WERI-Rb-1 (cell line): ENCODE measurements at regions not wholly inside any gene's neighbourhood (a gene's known extent, or its start where the extent isn't known, plus 50 kb on each side); places are given as distances from the start of the nearest gene placed in this dataset.

Experiments used
- DNase-seq: peaks from one replicate; pipeline ENCODE4 v3.0.0-alpha.2; 2020
- H3K27ac ChIP-seq: fragments of 250-450 bp; sonication (Bioruptor Pico); 2 replicates; pipeline ENCODE4 v1.5.1; 2020; ENCODE audit warnings: mild to moderate bottlenecking, moderate library complexity
- H3K27me3 ChIP-seq: fragments of 250-450 bp; sonication (Bioruptor Pico); 2 replicates; pipeline ENCODE4 v1.5.1; 2021; ENCODE audit warnings: mild to moderate bottlenecking, low read depth, moderate library complexity; ENCODE audit not compliant: insufficient read depth, severe bottlenecking
- H3K36me3 ChIP-seq: fragments of 250-450 bp; sonication (Bioruptor Pico); 2 replicates; pipeline ENCODE4 v1.5.1; 2020; ENCODE audit warnings: mild to moderate bottlenecking, moderate library complexity
- H3K4me3 ChIP-seq: 2 replicates; pipeline ENCODE4 v1.5.1; 2011; ENCODE audit warnings: low read depth, mild to moderate bottlenecking, control low read depth, low read length
- H3K9me3 ChIP-seq: fragments of 250-450 bp; sonication (Bioruptor Pico); 2 replicates; pipeline ENCODE4 v1.5.1; 2021; ENCODE audit warnings: mild to moderate bottlenecking, moderate library complexity; ENCODE audit not compliant: severe bottlenecking
- CTCF ChIP-seq: IDR thresholded peaks from 2 replicates; pipeline ENCODE4 v1.5.1; 2011; ENCODE audit warnings: low read depth, mild to moderate bottlenecking, control low read depth, inconsistent platforms, low read length

GRCh38 chr17:20922128-20922670 lies 120.6 kb downstream of the USP22 start:
- DNase-seq: no peak
- no peaks in the 10 kb centered on the region for H3K36me3 ChIP-seq
- H3K27ac ChIP-seq: no peak overlapping the region
- H3K9me3 ChIP-seq: peaks cover 3% of the 10 kb centered on the region
- no peak overlapping the region for H3K4me3 ChIP-seq
- no peaks in the 10 kb centered on the region for H3K27me3 ChIP-seq
- TF ChIP-seq CTCF: no peak

GRCh38 chr17:20924306-20924705 lies 118.5 kb downstream of the USP22 start:
- no peak overlapping the region for H3K4me3 ChIP-seq
- no peaks in the 10 kb centered on the region for H3K36me3 ChIP-seq
- H3K27me3 ChIP-seq: no peaks in the 10 kb centered on the region
- H3K9me3 ChIP-seq: no peaks in the 10 kb centered on the region
- no peak for TF ChIP-seq CTCF
- DNase-seq: no peak
- no peak overlapping the region for H3K27ac ChIP-seq

DNA sequence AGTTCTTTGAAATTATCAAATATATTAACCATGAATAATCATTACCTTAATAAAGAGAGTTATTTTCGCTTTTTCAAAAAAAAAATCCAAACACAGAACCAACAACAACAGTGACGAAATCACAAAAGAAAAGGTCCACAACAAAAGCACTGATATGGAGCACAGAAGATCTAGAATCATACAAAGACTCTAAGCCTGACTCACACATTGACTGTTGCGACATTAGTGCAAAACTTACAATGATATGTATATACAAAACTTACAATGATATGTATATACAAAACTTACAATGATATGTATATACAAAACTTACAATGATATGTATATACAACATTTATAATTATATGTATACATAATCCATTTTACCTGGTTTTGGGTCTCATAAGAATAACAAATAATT lies 117.7 kb downstream of the USP22 start:
- no peaks in the 10 kb centered on the region for H3K9me3 ChIP-seq
- no peak for DNase-seq
- no peaks in the 10 kb centered on the region for H3K36me3 ChIP-seq

GRCh38 chr17:20925954-20926353 lies 116.9 kb downstream of the USP22 start:
- H3K9me3 ChIP-seq: no peaks in the 10 kb centered on the region
- H3K27me3 ChIP-seq: no peaks in the 10 kb centered on the region
- no peak overlapping the region for H3K27ac ChIP-seq
- H3K36me3 ChIP-seq: no peaks in the 10 kb centered on the region
- no peak overlapping the region for H3K4me3 ChIP-seq
- DNase-seq: no peak
- no peak for TF ChIP-seq CTCF

More for the DNA sequence above, 117.7 kb downstream of the USP22 start:
- no peaks in the 10 kb centered on the region for H3K27me3 ChIP-seq
- no peak overlapping the region for H3K27ac ChIP-seq
- H3K4me3 ChIP-seq: no peak overlapping the region
- no peak for TF ChIP-seq CTCF

DNA sequence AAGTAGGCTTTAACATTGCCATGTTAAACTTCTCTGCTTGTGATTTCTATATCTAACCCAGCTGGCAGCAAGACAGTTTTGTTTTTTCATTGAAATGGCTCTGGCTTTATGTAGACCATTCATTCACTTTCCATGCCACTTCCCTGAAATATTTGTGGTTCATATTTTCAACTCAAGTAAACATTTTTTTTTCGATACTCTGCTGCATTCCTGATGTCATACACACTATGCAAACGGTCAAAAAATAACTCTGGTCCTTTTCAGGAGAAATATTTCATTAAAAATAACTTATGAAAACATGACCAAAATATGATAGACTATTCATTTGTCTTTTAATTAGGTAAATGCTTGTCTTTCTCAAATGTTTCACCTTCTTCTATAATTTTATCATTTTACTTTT lies 116.3 kb downstream of the USP22 start:
- Histone ChIP-seq H3K27me3 (no peaks in the 10 kb centered on the region), H3K4me3 (no peak overlapping the region), H3K27ac (no peak overlapping the region), H3K36me3 (no peaks in the 10 kb centered on the region), H3K9me3 (no peaks in the 10 kb centered on the region)
- TF ChIP-seq CTCF: no peak
- no peak for DNase-seq

- no peak for DNase-seq
- TF ChIP-seq CTCF: no peak
- H3K36me3 ChIP-seq: no peaks in the 10 kb centered on the region
- H3K27me3 ChIP-seq: no peaks in the 10 kb centered on the region
- H3K4me3 ChIP-seq: no peak overlapping the region
- H3K9me3 ChIP-seq: no peaks in the 10 kb centered on the region
- H3K27ac ChIP-seq: no peak overlapping the region
Measured at GRCh38 chr17:20927308-20927977, 115.4 kb downstream of the USP22 start.
